ENCODE measurements at regions not wholly inside any gene's neighbourhood (a gene's known extent, or its start where the extent isn't known, plus 50 kb on each side); places are given as distances from the start of the nearest gene placed in this dataset.

DNA sequence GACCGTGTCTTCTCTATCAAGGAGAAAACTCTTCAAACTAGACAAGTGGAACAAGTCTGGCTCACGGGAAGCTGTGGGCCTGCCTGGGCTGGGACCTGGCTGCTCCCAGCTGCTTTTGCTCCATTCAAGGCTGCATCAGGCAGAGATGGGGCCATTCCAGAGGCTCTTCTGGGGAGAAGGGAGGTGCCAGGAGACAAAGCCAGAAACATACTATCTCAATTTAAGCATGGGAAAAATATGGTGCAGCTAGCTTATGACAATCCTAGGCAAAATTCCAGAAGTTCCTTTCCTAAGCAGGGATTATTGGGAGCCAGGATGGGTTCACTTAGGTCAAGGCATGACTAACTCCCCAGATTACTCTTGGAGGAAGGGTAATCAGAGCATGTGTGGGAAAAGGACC is 90.8 kb upstream of the SLC2A1 start:
- TF ChIP-seq CTCF (IDR thresholded peaks at IDR 0.05) (no peak), POLR2A (IDR thresholded peaks at IDR 0.05) (no peak)
